Vagina (tissue), 2 donors: ENCODE measurements at regions not wholly inside any gene's neighbourhood (a gene's known extent, or its start where the extent isn't known, plus 50 kb on each side); places are given as distances from the start of the nearest gene placed in this dataset.

Experiments used
- CTCF ChIP-seq, 3 experiments: fragments of 450-650 bp in 2 of 3; fragments of 200-600 bp in 1 of 3; sonication (generic) in 1 of 3; IDR thresholded peaks; one replicate each; pipeline ENCODE4 v1.5.1; 2017 to 2019; ENCODE audit warnings: antibody characterized with exemption in 3 of 3, mild to moderate bottlenecking in 2 of 3, moderate library complexity in 2 of 3
- POLR2AphosphoS5 ChIP-seq, 2 donors: sonication (generic); formaldehyde crosslinking; IDR thresholded peaks; one replicate each; pipeline ENCODE4 v1.9.0; 2017; ENCODE audit warnings: antibody characterized with exemption in 2 of 2, mild to moderate bottlenecking in 2 of 2, low read depth in 1 of 2; ENCODE audit not compliant: insufficient read depth in 1 of 2

GRCh38 chr1:188281921-188282320 is 1453.2 kb downstream of the PLA2G4A start:
- no peak for TF ChIP-seq CTCF (IDR thresholded peaks at IDR 0.05)
- TF ChIP-seq POLR2AphosphoS5 (IDR thresholded peaks at IDR 0.05; ENCODE audit: insufficient read depth in 1 of 2, low read depth in 1 of 2): no peak
